ENCODE measurements at regions not wholly inside any gene's neighbourhood (a gene's known extent, or its start where the extent isn't known, plus 50 kb on each side); places are given as distances from the start of the nearest gene placed in this dataset.
A peak's percentile ranks its signal among the peaks of the same experiment; 100 is the strongest.

GRCh38 chr9:4921449-4921848 lies 63.6 kb upstream of the JAK2 start:
- no peak overlapping the region for H3K4me3 ChIP-seq
- 82% methylated on average over 1 of the region's 1 CpG for WGBS
- TF ChIP-seq POLR2AphosphoS5 (IDR thresholded peaks at IDR 0.05): no peak
- intact Hi-C loops (cut with DNase I): loop anchor here (10.0 kb wide), 1 partner anchor 157 kb away; no protein-coding TSS in a partner anchor
- H3K9me3 ChIP-seq: no peaks in the 10 kb centered on the region
- no peak overlapping the region for H3K27ac ChIP-seq
- no peaks in the 10 kb centered on the region for H3K36me3 ChIP-seq
- H3K27me3 ChIP-seq (replicated peaks; ENCODE audit: insufficient read depth): no peaks in the 10 kb centered on the region
- no peaks in the 10 kb centered on the region for H3K4me1 ChIP-seq (replicated peaks)
- DNase-seq (ENCODE audit: low spot score): no peak

- Histone ChIP-seq H3K27ac (no peak overlapping the region), H3K36me3 (no peaks in the 10 kb centered on the region), H3K4me3 (no peak overlapping the region), H3K9me3 (no peaks in the 10 kb centered on the region), H3K4me1 (replicated peaks) (no peaks in the 10 kb centered on the region), H3K27me3 (replicated peaks; ENCODE audit: insufficient read depth) (no peaks in the 10 kb centered on the region)
- 96% methylated on average over 2 of the region's 2 CpGs for whole genome bisulfite sequencing
- no peak for TF ChIP-seq POLR2AphosphoS5 (IDR thresholded peaks at IDR 0.05)
- TF ChIP-seq POLR2A (IDR thresholded peaks at IDR 0.05): no peak
- no peak for TF ChIP-seq CTCF (IDR thresholded peaks at IDR 0.05)
- no peak for DNase-seq (ENCODE audit: low spot score)
- intact Hi-C loops (cut with DNase I): loop anchor here (10.0 kb wide), 1 partner anchor 157 kb away; no protein-coding TSS in a partner anchor
These were observed 63.0 kb upstream of the JAK2 start for GRCh38 chr9:4922101-4922500.

GRCh38 chr9:4922730-4923129 lies 62.3 kb upstream of the JAK2 start:
- intact Hi-C loops (cut with DNase I): loop anchor here (10.0 kb wide), 1 partner anchor 158 kb away; no protein-coding TSS in a partner anchor
- Histone ChIP-seq H3K4me1 (replicated peaks) (no peaks in the 10 kb centered on the region), H3K36me3 (no peaks in the 10 kb centered on the region), H3K27ac (no peak overlapping the region), H3K9me3 (no peaks in the 10 kb centered on the region), H3K27me3 (replicated peaks; ENCODE audit: insufficient read depth) (no peaks in the 10 kb centered on the region), H3K4me3 (no peak overlapping the region)
- no peak for DNase-seq (ENCODE audit: low spot score)
- 91% methylated on average over 2 of the region's 2 CpGs for WGBS
- TF ChIP-seq CTCF (IDR thresholded peaks at IDR 0.05): no peak
- no peak for TF ChIP-seq POLR2A (IDR thresholded peaks at IDR 0.05)
- no peak for TF ChIP-seq POLR2AphosphoS5 (IDR thresholded peaks at IDR 0.05)

GRCh38 chr9:4923141-4923540 lies 61.9 kb upstream of the JAK2 start:
- H3K9me3 ChIP-seq: no peaks in the 10 kb centered on the region
- intact Hi-C loops (cut with DNase I): loop anchor here (10.0 kb wide), 1 partner anchor 158 kb away; no protein-coding TSS in a partner anchor
- no peaks in the 10 kb centered on the region for H3K36me3 ChIP-seq
- no peaks in the 10 kb centered on the region for H3K4me1 ChIP-seq (replicated peaks)
- no peaks in the 10 kb centered on the region for H3K27me3 ChIP-seq (replicated peaks; ENCODE audit: insufficient read depth)
- H3K27ac ChIP-seq: no peak overlapping the region
- no peak overlapping the region for H3K4me3 ChIP-seq
- 66% methylated on average over 1 of the region's 1 CpG for WGBS
- TF ChIP-seq POLR2AphosphoS5 (IDR thresholded peaks at IDR 0.05) (no peak), CTCF (IDR thresholded peaks at IDR 0.05) (no peak), POLR2A (IDR thresholded peaks at IDR 0.05) (no peak)
- DNase-seq (ENCODE audit: low spot score): no peak

- TF ChIP-seq POLR2AphosphoS5 (IDR thresholded peaks at IDR 0.05) (no peak), CTCF (IDR thresholded peaks at IDR 0.05) (peak in 2 of 4 experiments; percentile 28 to 33)
- no peaks in the 10 kb centered on the region for H3K4me1 ChIP-seq (replicated peaks)
- no peak overlapping the region for H3K27ac ChIP-seq
- DNase-seq (ENCODE audit: low spot score): no peak
- WGBS: 70% methylated on average over 5 of the region's 5 CpGs
- no peak overlapping the region for H3K4me3 ChIP-seq
- H3K27me3 ChIP-seq (replicated peaks; ENCODE audit: insufficient read depth): no peaks in the 10 kb centered on the region
- H3K36me3 ChIP-seq: no peaks in the 10 kb centered on the region
- intact Hi-C loops (cut with DNase I): loop anchor here (10.0 kb wide), 1 partner anchor 159 kb away; no protein-coding TSS in a partner anchor
- H3K9me3 ChIP-seq: no peaks in the 10 kb centered on the region
These were observed 61.2 kb upstream of the JAK2 start for GRCh38 chr9:4923580-4924544.
